ENCODE measurements at regions not wholly inside any gene's neighbourhood (a gene's known extent, or its start where the extent isn't known, plus 50 kb on each side); places are given as distances from the start of the nearest gene placed in this dataset.

GRCh38 chr6:78482801-78483552 is 384.4 kb upstream of the IRAK1BP1 start:
- no peak overlapping the region for H3K4me3 ChIP-seq (ENCODE audit: low read length)
- H3K27me3 ChIP-seq (ENCODE audit: control insufficient read depth, insufficient read depth, low read length), result no peaks in the 10 kb centered on the region

GRCh38 chr6:78483553-78484197 is 383.7 kb upstream of the IRAK1BP1 start:
- no peaks in the 10 kb centered on the region for H3K9me3 ChIP-seq (ENCODE audit: control insufficient read depth, low read depth, low read length)
- no peaks in the 10 kb centered on the region for H3K4me1 ChIP-seq (ENCODE audit: control insufficient read depth, low read depth, low read length)
- no peaks in the 10 kb centered on the region for H3K36me3 ChIP-seq (ENCODE audit: control insufficient read depth, low read depth, low read length)
- no peak overlapping the region for H3K9ac ChIP-seq (ENCODE audit: low read length)
- H3K27ac ChIP-seq (ENCODE audit: low read length), result no peak overlapping the region
- no peak overlapping the region for H3K4me3 ChIP-seq (ENCODE audit: low read length)
- H3K27me3 ChIP-seq (ENCODE audit: control insufficient read depth, insufficient read depth, low read length), result no peaks in the 10 kb centered on the region

More at GRCh38 chr6:78482801-78483552, 384.4 kb upstream of the IRAK1BP1 start:
- no peaks in the 10 kb centered on the region for H3K9me3 ChIP-seq (ENCODE audit: control insufficient read depth, low read depth, low read length)
- H3K9ac ChIP-seq (ENCODE audit: low read length), result no peak overlapping the region
- H3K4me1 ChIP-seq (ENCODE audit: control insufficient read depth, low read depth, low read length), result no peaks in the 10 kb centered on the region
- H3K27ac ChIP-seq (ENCODE audit: low read length), result no peak overlapping the region
- no peaks in the 10 kb centered on the region for H3K36me3 ChIP-seq (ENCODE audit: control insufficient read depth, low read depth, low read length)

GRCh38 chr6:78484198-78485064 is 382.9 kb upstream of the IRAK1BP1 start:
- no peaks in the 10 kb centered on the region for H3K27me3 ChIP-seq (ENCODE audit: control insufficient read depth, insufficient read depth, low read length)
- H3K9ac ChIP-seq (ENCODE audit: low read length), result no peak overlapping the region
- H3K27ac ChIP-seq (ENCODE audit: low read length), result no peak overlapping the region
- H3K4me1 ChIP-seq (ENCODE audit: control insufficient read depth, low read depth, low read length), result peaks cover 2% of the 10 kb centered on the region
- H3K9me3 ChIP-seq (ENCODE audit: control insufficient read depth, low read depth, low read length), result no peaks in the 10 kb centered on the region
- H3K36me3 ChIP-seq (ENCODE audit: control insufficient read depth, low read depth, low read length), result no peaks in the 10 kb centered on the region
- no peak overlapping the region for H3K4me3 ChIP-seq (ENCODE audit: low read length)

GRCh38 chr6:78487401-78487800 is 379.9 kb upstream of the IRAK1BP1 start:
- peaks cover 4% of the 10 kb centered on the region for H3K4me1 ChIP-seq (ENCODE audit: control insufficient read depth, low read depth, low read length)
- H3K27me3 ChIP-seq (ENCODE audit: control insufficient read depth, insufficient read depth, low read length), result no peaks in the 10 kb centered on the region
- no peak overlapping the region for H3K9ac ChIP-seq (ENCODE audit: low read length)
- no peaks in the 10 kb centered on the region for H3K9me3 ChIP-seq (ENCODE audit: control insufficient read depth, low read depth, low read length)
- no peak overlapping the region for H3K4me3 ChIP-seq (ENCODE audit: low read length)
- no peak overlapping the region for H3K27ac ChIP-seq (ENCODE audit: low read length)
- H3K36me3 ChIP-seq (ENCODE audit: control insufficient read depth, low read depth, low read length), result no peaks in the 10 kb centered on the region

GRCh38 chr6:78489874-78490273 is 377.5 kb upstream of the IRAK1BP1 start:
- Histone ChIP-seq H3K27me3 (ENCODE audit: control insufficient read depth, insufficient read depth, low read length) (no peaks in the 10 kb centered on the region), H3K9me3 (ENCODE audit: control insufficient read depth, low read depth, low read length) (no peaks in the 10 kb centered on the region), H3K27ac (ENCODE audit: low read length) (no peak overlapping the region), H3K9ac (ENCODE audit: low read length) (no peak overlapping the region), H3K4me3 (ENCODE audit: low read length) (no peak overlapping the region), H3K36me3 (ENCODE audit: control insufficient read depth, low read depth, low read length) (no peaks in the 10 kb centered on the region), H3K4me1 (ENCODE audit: control insufficient read depth, low read depth, low read length) (peaks cover 4% of the 10 kb centered on the region)

GRCh38 chr6:78492351-78493017 is 374.9 kb upstream of the IRAK1BP1 start:
- no peak overlapping the region for H3K27ac ChIP-seq (ENCODE audit: low read length)
- H3K4me3 ChIP-seq (ENCODE audit: low read length), result no peak overlapping the region
- no peaks in the 10 kb centered on the region for H3K9me3 ChIP-seq (ENCODE audit: control insufficient read depth, low read depth, low read length)
- no peaks in the 10 kb centered on the region for H3K36me3 ChIP-seq (ENCODE audit: control insufficient read depth, low read depth, low read length)
- H3K27me3 ChIP-seq (ENCODE audit: control insufficient read depth, insufficient read depth, low read length), result no peaks in the 10 kb centered on the region
- peaks cover 4% of the 10 kb centered on the region for H3K4me1 ChIP-seq (ENCODE audit: control insufficient read depth, low read depth, low read length)
- no peak overlapping the region for H3K9ac ChIP-seq (ENCODE audit: low read length)

- Histone ChIP-seq H3K27me3 (ENCODE audit: control insufficient read depth, insufficient read depth, low read length) (no peaks in the 10 kb centered on the region), H3K9ac (ENCODE audit: low read length) (no peak overlapping the region), H3K4me3 (ENCODE audit: low read length) (no peak overlapping the region), H3K9me3 (ENCODE audit: control insufficient read depth, low read depth, low read length) (no peaks in the 10 kb centered on the region), H3K4me1 (ENCODE audit: control insufficient read depth, low read depth, low read length) (no peaks in the 10 kb centered on the region), H3K36me3 (ENCODE audit: control insufficient read depth, low read depth, low read length) (no peaks in the 10 kb centered on the region), H3K27ac (ENCODE audit: low read length) (no peak overlapping the region)
These were observed 366.9 kb upstream of the IRAK1BP1 start for GRCh38 chr6:78500299-78501089.

- H3K4me3 ChIP-seq (ENCODE audit: low read length), result no peak overlapping the region
These were observed 364.9 kb upstream of the IRAK1BP1 start for GRCh38 chr6:78502386-78502887.

GRCh38 chr6:78505178-78505577 is 362.2 kb upstream of the IRAK1BP1 start:
- Histone ChIP-seq H3K27ac (ENCODE audit: low read length) (no peak overlapping the region), H3K36me3 (ENCODE audit: control insufficient read depth, low read depth, low read length) (no peaks in the 10 kb centered on the region), H3K9me3 (ENCODE audit: control insufficient read depth, low read depth, low read length) (no peaks in the 10 kb centered on the region), H3K27me3 (ENCODE audit: control insufficient read depth, insufficient read depth, low read length) (no peaks in the 10 kb centered on the region), H3K4me3 (ENCODE audit: low read length) (no peak overlapping the region), H3K4me1 (ENCODE audit: control insufficient read depth, low read depth, low read length) (no peaks in the 10 kb centered on the region), H3K9ac (ENCODE audit: low read length) (no peak overlapping the region)

More at GRCh38 chr6:78502386-78502887, 364.9 kb upstream of the IRAK1BP1 start:
- no peaks in the 10 kb centered on the region for H3K9me3 ChIP-seq (ENCODE audit: control insufficient read depth, low read depth, low read length)
- no peak overlapping the region for H3K27ac ChIP-seq (ENCODE audit: low read length)
- no peaks in the 10 kb centered on the region for H3K36me3 ChIP-seq (ENCODE audit: control insufficient read depth, low read depth, low read length)
- no peaks in the 10 kb centered on the region for H3K27me3 ChIP-seq (ENCODE audit: control insufficient read depth, insufficient read depth, low read length)
- H3K9ac ChIP-seq (ENCODE audit: low read length), result no peak overlapping the region
- no peaks in the 10 kb centered on the region for H3K4me1 ChIP-seq (ENCODE audit: control insufficient read depth, low read depth, low read length)

- H3K4me3 ChIP-seq (ENCODE audit: low read length), result no peak overlapping the region
- no peaks in the 10 kb centered on the region for H3K27me3 ChIP-seq (ENCODE audit: control insufficient read depth, insufficient read depth, low read length)
- H3K9ac ChIP-seq (ENCODE audit: low read length), result no peak overlapping the region
- no peaks in the 10 kb centered on the region for H3K9me3 ChIP-seq (ENCODE audit: control insufficient read depth, low read depth, low read length)
- H3K4me1 ChIP-seq (ENCODE audit: control insufficient read depth, low read depth, low read length), result no peaks in the 10 kb centered on the region
- no peak overlapping the region for H3K27ac ChIP-seq (ENCODE audit: low read length)
- H3K36me3 ChIP-seq (ENCODE audit: control insufficient read depth, low read depth, low read length), result no peaks in the 10 kb centered on the region
These were observed 356.3 kb upstream of the IRAK1BP1 start for GRCh38 chr6:78511009-78511408.
